HL-60 (cell line): ENCODE measurements at regions not wholly inside any gene's neighbourhood (a gene's known extent, or its start where the extent isn't known, plus 50 kb on each side); places are given as distances from the start of the nearest gene placed in this dataset.

Experiments
- CTCF ChIP-seq: IDR thresholded peaks from one replicate; pipeline ENCODE4 v1.5.1; 2011; ENCODE audit warnings: low read length, control low read depth, inconsistent platforms; ENCODE audit not compliant: insufficient read depth
- REST ChIP-seq: IDR thresholded peaks from 2 replicates; pipeline ENCODE4 v1.6.1; 2012; ENCODE audit warnings: low read depth; ENCODE audit not compliant: insufficient replicate concordance

- no peak for TF ChIP-seq REST
- no peak for TF ChIP-seq CTCF
These were observed 529.2 kb downstream of the ANXA1 start for GRCh38 chr9:73680831-73681230.
